EL (cell line): ENCODE measurements at regions not wholly inside any gene's neighbourhood (a gene's known extent, or its start where the extent isn't known, plus 50 kb on each side); places are given as distances from the start of the nearest gene placed in this dataset.

Experiments used
- DNase-seq: peaks from one replicate; pipeline ENCODE4 v3.0.0-alpha.2; 2016

DNA sequence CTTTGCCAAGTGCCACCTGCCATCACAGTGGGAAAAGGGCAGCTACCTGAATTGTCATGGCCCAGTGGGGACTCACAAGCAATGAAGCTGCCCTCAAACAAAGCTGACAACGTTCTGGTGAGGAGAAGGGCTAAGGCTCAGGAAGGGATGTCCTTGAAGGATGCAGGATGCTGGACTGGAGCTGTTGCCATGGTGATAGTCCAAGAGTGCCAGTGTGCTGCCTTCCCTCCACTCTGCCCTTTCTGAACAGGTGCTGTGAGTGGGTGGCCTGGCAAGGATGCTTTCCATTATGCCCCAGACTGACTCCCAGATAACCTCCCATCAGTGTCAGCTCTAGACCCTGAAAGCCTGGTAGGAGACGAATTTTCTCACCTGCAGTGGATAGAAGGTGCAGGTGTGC, 137.8 kb upstream of the GYPC start:
- DNase-seq = no peak

DNA sequence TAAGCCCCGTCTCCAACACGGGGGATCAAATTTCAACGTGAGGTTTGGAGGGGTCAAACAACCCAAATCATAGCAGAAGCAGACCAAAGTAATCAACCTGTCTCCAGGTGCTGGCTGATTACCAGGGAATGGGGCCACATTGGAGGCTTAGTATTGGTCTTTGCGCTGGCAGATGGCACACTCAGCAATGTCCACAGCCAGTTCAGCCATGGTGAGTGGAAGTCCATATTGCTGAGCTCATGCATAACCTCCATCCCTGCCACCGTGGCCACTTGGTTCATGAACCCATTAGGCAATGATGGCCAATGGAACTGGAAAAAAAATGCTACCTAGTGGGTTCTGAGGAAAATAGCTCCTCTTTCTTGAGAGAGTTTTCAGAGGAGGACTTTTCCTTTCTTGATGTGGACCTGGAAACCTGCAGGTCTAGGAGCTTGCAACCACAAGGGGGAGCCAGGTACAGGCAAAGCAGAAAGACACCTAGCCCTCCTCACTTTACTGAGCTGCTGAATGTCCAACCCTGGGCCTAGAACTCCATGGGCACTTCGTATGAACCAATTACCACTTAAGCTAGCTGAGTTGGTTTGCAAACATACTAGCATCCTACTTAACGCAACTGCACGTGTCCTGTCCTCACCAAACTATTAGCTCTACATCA, 128.0 kb upstream of the GYPC start:
- peak; percentile 44 for DNase-seq

DNA sequence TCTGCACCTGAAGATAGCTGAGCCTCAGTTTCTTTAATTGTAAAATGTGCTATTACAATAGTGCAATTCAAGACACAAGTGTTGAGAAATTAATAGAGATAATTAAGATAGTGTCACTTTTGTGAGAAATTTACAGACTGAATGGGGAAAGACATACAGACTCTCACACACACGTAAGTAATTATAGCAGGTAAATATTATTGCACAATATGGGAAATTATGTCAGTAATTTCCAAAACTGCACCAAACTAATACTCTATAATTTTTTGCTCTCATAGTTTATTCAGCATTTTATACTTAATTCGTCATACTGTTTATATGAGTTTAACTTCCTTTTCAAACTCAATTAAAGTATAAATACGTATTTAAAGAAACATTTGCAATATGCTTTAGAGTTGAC, 124.9 kb upstream of the GYPC start:
- DNase-seq = no peak

DNA sequence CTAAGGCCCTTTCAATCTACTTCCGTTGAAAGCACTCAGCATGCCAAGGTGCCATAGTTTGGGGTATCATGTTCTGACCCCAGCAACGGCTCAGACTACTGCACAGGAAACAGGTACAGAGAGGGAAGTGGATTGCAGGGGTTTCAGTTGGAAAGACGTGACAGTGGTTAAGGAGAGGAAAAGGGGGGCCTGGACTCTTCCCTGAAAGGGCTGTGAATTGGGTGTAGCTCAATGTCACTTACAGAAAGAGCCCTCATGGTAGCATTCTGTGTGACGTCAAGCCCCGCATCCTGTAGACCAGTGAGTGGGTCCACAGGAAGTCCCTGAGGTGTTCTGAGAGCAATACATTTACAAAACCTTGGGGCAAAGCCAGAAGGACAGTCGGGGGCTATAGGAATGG, 121.5 kb upstream of the GYPC start:
- DNase-seq = no peak

DNA sequence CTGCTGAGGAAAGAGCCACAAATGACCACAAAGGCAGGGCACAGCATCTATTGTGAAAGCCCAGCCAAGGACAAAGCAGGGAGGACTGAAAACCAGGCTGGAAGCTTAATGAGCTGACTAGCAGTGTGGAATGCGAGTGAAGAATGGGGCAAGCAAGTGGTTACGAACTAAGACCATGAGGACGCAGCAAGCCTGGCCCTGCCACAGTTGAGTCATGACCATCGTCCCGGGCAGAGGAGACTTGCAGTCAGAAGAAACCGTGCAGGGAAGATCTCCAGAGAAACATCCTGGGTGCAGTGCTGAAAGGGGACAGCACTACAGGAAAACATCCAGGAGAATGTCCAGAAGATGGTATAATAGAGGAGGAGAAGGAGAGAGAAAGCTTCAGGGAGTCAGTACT, 120.5 kb upstream of the GYPC start:
- DNase-seq = no peak

DNA sequence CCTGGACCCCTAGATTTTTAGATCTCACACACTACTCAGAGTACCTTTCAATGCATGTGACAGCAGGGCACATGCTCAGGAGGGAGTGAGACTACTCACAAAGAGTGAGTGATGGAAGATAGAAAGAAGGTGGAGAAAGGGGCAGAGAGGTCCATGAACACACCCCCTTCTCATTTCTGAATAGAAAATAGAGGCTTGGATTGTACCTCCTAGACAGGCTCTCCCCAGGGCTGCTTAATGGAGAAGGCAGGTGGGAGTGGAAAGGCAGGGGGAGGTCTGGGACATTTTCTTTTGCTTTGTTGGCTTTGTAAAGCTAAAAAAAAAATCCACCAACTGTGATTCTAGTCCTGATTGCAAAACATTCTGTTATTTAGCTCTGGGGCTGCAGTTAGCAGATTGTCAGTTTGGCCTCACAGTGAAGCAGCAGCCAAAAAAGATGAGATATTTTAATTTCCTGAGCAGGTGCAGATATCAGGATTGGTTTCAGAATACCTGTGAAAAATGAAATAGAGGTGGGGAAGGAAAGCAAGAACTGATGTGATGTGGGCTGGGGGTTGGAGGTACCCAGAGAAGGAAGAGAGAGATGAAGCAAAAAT, 119.3 kb upstream of the GYPC start:
- no peak for DNase-seq

DNA sequence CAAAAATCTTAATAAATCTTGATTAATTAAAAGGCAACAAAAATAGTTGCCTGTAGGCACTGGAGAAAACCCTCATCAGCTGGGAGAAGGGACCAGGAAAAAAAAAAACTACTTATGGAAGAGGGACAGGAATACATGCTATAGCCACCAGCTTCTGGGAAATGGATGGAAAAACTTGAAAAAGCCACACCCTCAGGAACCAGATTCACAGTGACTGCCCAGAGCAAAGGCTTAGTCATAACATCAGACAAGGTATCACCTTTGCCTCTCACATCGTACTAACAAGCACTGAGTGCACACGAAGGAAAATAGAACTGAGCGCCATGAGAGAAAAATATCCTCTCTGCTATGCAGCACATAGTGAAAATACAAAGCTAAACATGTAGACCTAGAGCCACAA, 116.9 kb upstream of the GYPC start:
- no peak for DNase-seq

DNA sequence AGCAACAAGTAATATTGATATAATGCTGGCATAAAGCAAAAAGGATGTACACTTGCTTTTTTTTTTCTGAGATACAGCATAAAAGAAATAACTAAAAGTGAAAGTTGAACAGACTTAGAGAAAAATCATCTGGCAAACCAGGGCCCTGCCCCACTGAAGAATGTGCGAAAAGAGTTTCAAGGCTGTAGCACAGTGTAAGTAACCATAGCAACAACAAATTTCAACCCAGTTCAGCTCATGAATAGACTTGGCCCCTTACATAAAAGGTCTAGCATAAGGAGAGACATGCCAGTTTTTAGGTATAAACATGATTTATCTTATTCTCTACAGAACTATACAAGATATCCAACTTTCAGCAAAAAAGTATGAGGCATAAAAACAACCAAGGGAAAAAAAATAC, 113.7 kb upstream of the GYPC start:
- DNase-seq = no peak

DNA sequence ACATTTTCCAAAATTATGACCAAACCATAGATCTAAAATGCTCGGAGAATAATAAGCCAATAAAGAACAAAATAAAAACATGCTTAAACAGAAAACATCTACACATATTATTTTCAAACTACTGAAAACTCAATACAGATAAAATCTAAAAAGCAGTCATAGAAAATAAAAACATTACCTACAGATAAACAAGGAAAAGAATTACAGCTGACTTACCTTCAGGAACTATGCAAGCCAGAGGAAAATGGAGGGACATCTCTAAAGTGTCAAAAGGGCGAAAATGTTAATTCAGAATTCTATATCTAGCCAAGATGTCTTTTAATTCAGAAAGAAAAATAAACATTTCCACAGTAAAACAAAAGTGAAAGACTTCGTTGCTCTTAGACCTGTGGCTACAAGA, 112.9 kb upstream of the GYPC start:
- DNase-seq = no peak

DNA sequence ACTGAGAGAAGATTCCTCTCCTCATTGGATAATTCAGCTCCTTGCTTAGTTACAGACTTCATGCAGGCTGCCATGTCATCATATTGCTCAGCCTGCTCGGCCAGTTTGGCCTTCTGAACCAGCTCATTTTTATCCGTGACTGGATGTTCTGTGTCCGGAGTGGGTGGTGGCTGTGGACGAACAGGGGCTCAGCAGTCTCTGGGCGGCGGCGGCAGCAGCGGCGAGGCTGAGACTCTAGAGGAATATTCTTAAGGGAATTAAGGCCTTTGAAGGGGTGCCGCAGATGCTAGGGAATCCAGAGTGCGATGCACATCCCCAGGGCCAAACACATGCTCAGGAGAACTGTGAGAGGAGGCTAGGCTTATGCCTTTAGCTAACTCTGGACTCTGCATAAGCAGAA, 97.9 kb upstream of the GYPC start:
- DNase-seq = no peak

DNA sequence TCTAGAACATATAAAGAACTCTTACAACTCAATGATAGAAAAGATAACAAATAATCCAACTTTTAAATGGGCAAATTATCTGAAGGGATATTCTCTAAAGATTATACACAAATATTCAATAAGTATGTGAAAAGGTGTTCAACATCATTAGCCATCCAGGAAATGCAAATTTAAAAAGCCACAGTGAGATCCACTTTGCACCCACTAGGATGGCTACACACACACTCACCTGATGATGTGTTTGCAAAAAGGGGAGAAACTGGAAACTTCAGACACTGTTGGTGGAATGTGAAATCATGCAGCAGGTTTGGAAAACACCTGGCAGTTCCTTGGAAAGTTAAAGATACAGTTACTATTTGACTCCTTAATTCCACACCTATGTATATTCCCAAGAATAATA, 87.2 kb upstream of the GYPC start:
- DNase-seq = no peak

DNA sequence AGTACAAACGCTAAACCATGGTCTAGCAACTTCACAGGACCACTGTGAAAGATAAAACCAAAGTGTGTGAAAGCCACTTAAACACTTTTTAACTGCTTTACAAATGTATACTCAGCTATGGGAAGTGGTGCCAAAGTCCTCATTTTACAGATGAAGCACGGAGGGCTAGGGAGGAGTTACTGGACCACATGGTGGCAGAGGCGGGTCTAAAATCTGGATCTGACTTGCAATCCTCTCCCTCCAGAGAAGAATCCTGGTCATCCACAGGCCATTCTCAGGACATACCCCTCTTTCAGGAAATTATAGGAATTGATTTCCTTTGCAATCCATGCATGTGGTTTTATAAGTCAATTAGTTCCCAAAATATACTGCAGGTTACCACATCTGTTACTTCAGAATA, 84.6 kb upstream of the GYPC start:
- DNase-seq = no peak

DNA sequence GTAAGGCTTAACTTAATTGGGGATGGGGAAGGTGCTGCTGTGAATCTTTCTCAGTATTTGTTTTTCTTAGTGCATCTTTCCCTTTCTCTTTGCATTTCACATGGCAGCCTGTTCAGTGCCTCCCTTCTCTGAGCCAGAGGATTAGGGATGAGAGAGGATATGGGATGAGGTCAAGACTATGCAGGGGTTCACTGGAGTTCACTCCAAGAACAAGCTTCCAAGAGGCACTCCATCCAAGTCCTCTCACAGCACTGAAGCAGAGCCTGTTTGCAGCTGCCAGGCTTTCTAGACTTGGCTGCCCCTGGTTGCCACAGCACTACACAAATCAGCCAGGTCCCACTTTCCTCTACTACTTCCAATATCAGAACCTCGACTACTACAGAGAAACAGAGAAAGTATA, 80.3 kb upstream of the GYPC start:
- no peak for DNase-seq

DNA sequence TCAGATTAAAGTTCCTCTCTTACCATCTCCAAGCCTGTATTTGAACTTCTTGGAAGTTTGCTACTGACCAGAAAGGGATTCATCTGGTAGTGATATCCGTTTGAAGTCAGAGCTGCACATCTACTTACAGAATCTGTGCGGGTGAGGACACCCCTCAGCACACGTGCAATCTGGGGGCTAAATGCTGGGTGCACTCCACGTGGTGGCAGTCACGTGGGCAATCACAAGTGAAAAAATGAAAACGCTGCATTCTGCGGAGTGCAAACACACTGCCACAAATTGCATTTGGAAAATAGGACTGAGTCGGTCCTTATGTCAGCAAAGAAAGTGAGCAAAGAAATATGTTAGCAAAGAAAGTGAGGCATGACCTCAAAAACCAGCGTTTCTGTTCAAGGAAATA, 76.1 kb upstream of the GYPC start:
- DNase-seq = no peak

DNA sequence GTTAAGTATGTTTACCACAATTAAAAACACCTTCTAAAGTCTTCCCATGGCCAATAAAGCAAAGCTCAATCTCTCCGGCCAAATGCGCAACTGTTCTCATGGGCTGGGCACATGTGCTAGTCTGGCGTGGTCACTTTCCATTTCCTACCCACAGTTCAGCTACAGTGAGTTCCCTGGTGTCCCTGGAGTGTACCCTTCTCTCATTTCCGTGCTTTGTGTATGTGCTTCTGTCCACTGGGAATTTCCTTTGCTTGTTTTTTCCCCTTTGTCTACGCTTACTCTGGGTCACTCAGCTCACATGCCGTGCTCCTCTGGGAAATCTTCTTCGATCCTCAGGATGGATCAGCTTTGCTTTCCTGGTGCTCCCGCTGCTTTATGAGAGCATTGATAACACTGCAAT, 69.6 kb upstream of the GYPC start:
- no peak for DNase-seq

DNA sequence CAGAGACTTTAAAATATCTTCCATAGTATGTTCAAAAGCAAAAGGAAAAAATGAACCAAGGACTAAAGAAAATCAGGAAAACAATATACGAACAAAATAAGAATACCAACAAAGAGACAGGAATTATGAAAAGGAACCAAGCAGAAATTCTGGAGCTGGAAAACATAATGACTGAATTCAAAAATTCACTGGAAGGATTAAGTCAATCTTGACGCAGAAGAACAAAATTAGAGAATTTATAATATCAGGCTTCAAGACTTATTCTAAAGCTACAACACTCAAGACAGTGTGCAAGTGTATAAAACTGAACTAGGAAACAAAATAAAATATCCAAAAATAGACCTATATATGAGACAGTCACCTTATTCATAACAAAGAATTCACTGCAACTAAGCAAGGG, 56.9 kb upstream of the GYPC start:
- DNase-seq = no peak

DNA sequence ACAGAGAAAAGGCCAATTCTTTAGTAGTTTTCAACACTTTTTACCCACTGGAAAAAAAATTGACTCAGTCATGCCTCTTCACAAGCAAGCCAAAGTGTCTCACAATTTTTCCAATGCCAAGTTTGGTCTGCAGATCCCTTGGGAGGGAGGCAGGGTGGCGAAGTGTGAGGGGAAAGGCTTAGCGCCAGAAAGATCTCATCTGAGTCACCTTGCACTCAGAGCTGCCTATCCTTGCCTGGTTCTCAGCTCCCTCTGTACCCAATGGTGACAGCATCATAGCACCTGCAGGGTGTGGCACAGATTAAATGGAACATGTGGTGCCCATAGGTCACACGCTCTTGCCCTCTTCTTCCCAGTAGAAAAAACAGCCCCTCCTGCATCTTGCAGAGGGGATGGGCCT, 55.2 kb upstream of the GYPC start:
- no peak for DNase-seq

DNA sequence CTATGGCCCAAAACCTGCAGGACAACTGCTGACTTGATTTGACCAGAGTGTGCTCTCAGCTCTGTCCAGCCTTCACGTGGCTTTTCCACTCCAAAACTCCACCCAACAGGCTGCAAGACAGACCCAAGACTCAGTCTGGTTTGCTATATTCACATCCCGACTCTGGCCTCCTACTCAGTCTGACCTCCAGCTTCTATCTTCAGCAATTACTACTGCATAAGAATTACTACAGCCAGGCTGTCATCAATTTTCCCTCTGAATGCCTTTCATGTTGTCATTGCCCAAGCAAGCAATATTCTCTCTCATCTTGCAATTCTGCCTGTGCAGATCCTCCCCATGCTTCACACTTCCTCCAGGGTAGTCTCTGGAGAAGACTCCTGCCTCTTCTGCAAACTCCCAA, 53.6 kb upstream of the GYPC start:
- DNase-seq = no peak
